Uterus (tissue), 3 donors: ENCODE measurements at regions not wholly inside any gene's neighbourhood (a gene's known extent, or its start where the extent isn't known, plus 50 kb on each side); places are given as distances from the start of the nearest gene placed in this dataset.

Experiments
- DNase-seq, 2 donors: peaks; one replicate each; pipeline ENCODE4 v3.0.0-alpha.2; 2019 to 2020
- H3K27ac ChIP-seq, 2 donors: fragments of 200-600 bp; sonication (generic); 1 replicate in 1 of 2; 2 replicates in 1 of 2; pipeline ENCODE4 v1.5.1; 2016 to 2018
- H3K27me3 ChIP-seq, 2 donors: fragments of 200-600 bp; sonication (generic); one replicate each; pipeline ENCODE4 v1.5.1; 2018 to 2019; ENCODE audit warnings: control low read depth in 1 of 2
- H3K36me3 ChIP-seq, 2 donors: fragments of 200-600 bp; sonication (generic); one replicate each; pipeline ENCODE4 v1.5.1; 2019; ENCODE audit warnings: control low read depth in 1 of 2
- H3K4me1 ChIP-seq, 2 donors: fragments of 200-600 bp; sonication (generic); one replicate each; pipeline ENCODE4 v1.5.1; 2018 to 2019; ENCODE audit warnings: control low read depth in 1 of 2
- H3K4me3 ChIP-seq, 2 donors: fragments of 200-600 bp; sonication (generic); 1 replicate in 1 of 2; 2 replicates in 1 of 2; pipeline ENCODE4 v1.5.1; 2018 to 2019; ENCODE audit warnings: mild to moderate bottlenecking in 1 of 2
- H3K9me3 ChIP-seq, 2 donors: fragments of 200-600 bp; sonication (generic); one replicate each; pipeline ENCODE4 v1.5.1; 2019; ENCODE audit warnings: control low read depth in 1 of 2
- CTCF ChIP-seq, 4 experiments: fragments of 200-600 bp in 2 of 4; fragments of 450-650 bp in 2 of 4; sonication (generic) in 2 of 4; IDR thresholded peaks; one replicate each; pipeline ENCODE4 v1.5.1; 2016 to 2019; ENCODE audit warnings: antibody characterized with exemption in 4 of 4, mild to moderate bottlenecking in 2 of 4, moderate library complexity in 1 of 4
- POLR2A ChIP-seq, 2 donors: fragments of 450-650 bp; IDR thresholded peaks; one replicate each; pipeline ENCODE4 v1.6.1; 2016; ENCODE audit warnings: antibody characterized with exemption in 2 of 2, mild to moderate bottlenecking in 1 of 2, moderate library complexity in 1 of 2
- intact Hi-C: fragments of 100-400 bp; cut with DNase I; formaldehyde crosslinking; loops from one replicate; pipeline ENCODE4 v1.15.1; 2023; ENCODE audit warnings: low total_unique reads
- donor health status: DM: yes; HTN: yes; CAD: no.

GRCh38 chr11:81005595-81005994, 1564.8 kb upstream of the TENM4 start:
- Histone ChIP-seq H3K36me3 (no peaks in the 10 kb centered on the region), H3K27ac (no peak overlapping the region), H3K27me3 (no peaks in the 10 kb centered on the region), H3K9me3 (no peaks in the 10 kb centered on the region), H3K4me3 (no peak overlapping the region), H3K4me1 (no peaks in the 10 kb centered on the region)
- DNase-seq, result no peak
- intact Hi-C loops, result no loop called here
- TF ChIP-seq POLR2A (IDR thresholded peaks at IDR 0.05) (no peak), CTCF (IDR thresholded peaks at IDR 0.05) (no peak)

- Histone ChIP-seq H3K4me3 (no peak overlapping the region), H3K27ac (no peak overlapping the region), H3K4me1 (no peaks in the 10 kb centered on the region), H3K9me3 (no peaks in the 10 kb centered on the region), H3K27me3 (no peaks in the 10 kb centered on the region), H3K36me3 (no peaks in the 10 kb centered on the region)
- TF ChIP-seq POLR2A (IDR thresholded peaks at IDR 0.05), result no peak
- no peak for TF ChIP-seq CTCF (IDR thresholded peaks at IDR 0.05)
- intact Hi-C loops, result no loop called here
- no peak for DNase-seq
These were observed 1563.7 kb upstream of the TENM4 start for GRCh38 chr11:81004576-81004975.

GRCh38 chr11:81002374-81002773, 1561.5 kb upstream of the TENM4 start:
- Histone ChIP-seq H3K27me3 (no peaks in the 10 kb centered on the region), H3K36me3 (no peaks in the 10 kb centered on the region), H3K4me3 (no peak overlapping the region), H3K27ac (no peak overlapping the region), H3K4me1 (no peaks in the 10 kb centered on the region), H3K9me3 (no peaks in the 10 kb centered on the region)
- intact Hi-C loops, result no loop called here
- DNase-seq, result no peak
- no peak for TF ChIP-seq POLR2A (IDR thresholded peaks at IDR 0.05)
- no peak for TF ChIP-seq CTCF (IDR thresholded peaks at IDR 0.05)

GRCh38 chr11:81000735-81001134, 1559.9 kb upstream of the TENM4 start:
- no peaks in the 10 kb centered on the region for H3K36me3 ChIP-seq
- H3K27ac ChIP-seq, result no peak overlapping the region
- intact Hi-C loops, result no loop called here
- TF ChIP-seq CTCF (IDR thresholded peaks at IDR 0.05) (no peak), POLR2A (IDR thresholded peaks at IDR 0.05) (no peak)
- no peak overlapping the region for H3K4me3 ChIP-seq
- H3K27me3 ChIP-seq, result no peaks in the 10 kb centered on the region
- no peaks in the 10 kb centered on the region for H3K4me1 ChIP-seq
- no peak for DNase-seq
- H3K9me3 ChIP-seq, result no peaks in the 10 kb centered on the region

GRCh38 chr11:81000334-81000733, 1559.5 kb upstream of the TENM4 start:
- H3K27me3 ChIP-seq, result no peaks in the 10 kb centered on the region
- intact Hi-C loops, result no loop called here
- no peak overlapping the region for H3K4me3 ChIP-seq
- no peak for TF ChIP-seq POLR2A (IDR thresholded peaks at IDR 0.05)
- TF ChIP-seq CTCF (IDR thresholded peaks at IDR 0.05), result no peak
- no peak for DNase-seq
- H3K4me1 ChIP-seq, result no peaks in the 10 kb centered on the region
- no peaks in the 10 kb centered on the region for H3K9me3 ChIP-seq
- no peaks in the 10 kb centered on the region for H3K36me3 ChIP-seq
- no peak overlapping the region for H3K27ac ChIP-seq
